Subcutaneous abdominal adipose tissue (tissue), 5 donors: ENCODE measurements at regions not wholly inside any gene's neighbourhood (a gene's known extent, or its start where the extent isn't known, plus 50 kb on each side); places are given as distances from the start of the nearest gene placed in this dataset.
"Not testable (repeated sequence)": the region's sequence is repeated elsewhere in the genome, so short reads cannot be mapped to it uniquely, and the experiment has no call there.

ENCODE experiments used
- H3K27ac ChIP-seq: one replicate; pipeline ENCODE4 v1.7.0; 2013; ENCODE audit warnings: low read depth, mild to moderate bottlenecking, inconsistent platforms, low read length, moderate library complexity
- H3K27me3 ChIP-seq, 5 donors: one replicate each; pipeline ENCODE4 v1.7.0; 2013; ENCODE audit warnings: low read length in 5 of 5, inconsistent platforms in 1 of 5; ENCODE audit not compliant: control insufficient read depth in 5 of 5, insufficient read depth in 4 of 5
- H3K36me3 ChIP-seq, 5 donors: one replicate each; pipeline ENCODE4 v1.7.0; 2013; ENCODE audit warnings: low read length in 5 of 5; ENCODE audit not compliant: control insufficient read depth in 5 of 5, insufficient read depth in 5 of 5
- H3K4me1 ChIP-seq, 5 donors: one replicate each; pipeline ENCODE4 v1.7.0; 2013; ENCODE audit warnings: low read length in 5 of 5, mild to moderate bottlenecking in 3 of 5, moderate library complexity in 1 of 5; ENCODE audit not compliant: control insufficient read depth in 5 of 5, insufficient read depth in 5 of 5
- H3K4me3 ChIP-seq, 5 donors: one replicate each; pipeline ENCODE4 v1.7.0; 2013; ENCODE audit warnings: low read length in 5 of 5, low read depth in 1 of 5
- H3K9ac ChIP-seq, 5 donors: one replicate each; pipeline ENCODE4 v1.7.0; 2013; ENCODE audit warnings: low read length in 5 of 5, mild to moderate bottlenecking in 4 of 5, moderate library complexity in 3 of 5
- H3K9me3 ChIP-seq, 5 donors: one replicate each; pipeline ENCODE4 v1.7.0; 2013; ENCODE audit warnings: low read length in 5 of 5; ENCODE audit not compliant: control insufficient read depth in 5 of 5
- donor health status: healthy.
- donor health status: healthy.
- donor health status: healthy.
- donor health status: healthy.
- donor health status: healthy.

DNA sequence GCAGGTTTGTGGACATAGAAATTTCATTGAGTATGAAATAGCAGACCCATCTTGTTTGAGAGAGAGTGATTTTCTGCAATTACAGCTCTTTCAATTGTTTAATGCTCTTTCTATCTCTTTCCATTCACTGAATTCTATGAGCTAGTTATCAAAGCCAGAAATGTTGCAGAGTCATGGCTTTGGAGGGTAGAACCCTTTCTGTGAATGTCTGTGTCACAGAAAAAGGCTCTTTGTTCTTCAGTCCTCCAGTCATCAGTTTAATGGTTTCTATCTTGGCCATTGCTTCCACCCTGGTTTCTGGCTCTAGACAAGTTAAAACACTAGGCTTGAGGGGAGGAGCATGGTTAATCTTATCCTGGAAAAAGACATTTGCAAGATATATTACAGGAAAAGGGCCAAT, 655.0 kb downstream of the STK39 start:
- Histone ChIP-seq H3K27me3 (no peaks in the 10 kb centered on the region), H3K4me1 (no peaks in the 10 kb centered on the region), H3K4me3 (no peak overlapping the region), H3K27ac (no peak overlapping the region), H3K9me3 (no peaks in the 10 kb centered on the region), H3K36me3 (no peaks in the 10 kb centered on the region), H3K9ac (no peak overlapping the region)

DNA sequence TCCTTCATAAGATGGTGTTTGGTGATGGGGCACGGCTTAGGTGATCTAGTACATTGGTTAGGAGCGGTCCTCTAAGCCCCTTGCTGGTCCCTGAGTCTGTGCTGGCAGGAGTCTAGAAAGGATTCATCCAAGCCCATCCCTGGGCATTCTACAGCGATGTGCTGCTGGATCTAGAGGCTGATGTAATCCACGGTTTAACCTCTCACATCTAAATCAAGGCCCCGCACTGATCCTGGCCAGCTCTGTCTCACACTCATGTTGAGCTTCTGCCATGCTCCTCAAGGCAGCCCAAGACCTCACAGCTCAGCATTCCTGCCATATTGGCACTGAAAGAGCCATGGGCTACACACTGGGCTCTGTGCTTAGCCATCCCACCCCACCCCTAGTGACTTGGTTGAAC, 664.8 kb downstream of the STK39 start:
- no peak overlapping the region for H3K27ac ChIP-seq

GRCh38 chr2:167581961-167582574, 665.3 kb downstream of the STK39 start:
- Histone ChIP-seq H3K27me3 (no peaks in the 10 kb centered on the region), H3K4me1 (peaks cover 0 to 8% (median 0%) of the 10 kb centered on the region in 5 donors), H3K27ac (no peak overlapping the region), H3K4me3 (peak overlapping the region in 2 of 5 donors; percentile 27 to 45), H3K9me3 (no peaks in the 10 kb centered on the region), H3K36me3 (no peaks in the 10 kb centered on the region), H3K9ac (no peak overlapping the region)

More for the DNA sequence above, 664.8 kb downstream of the STK39 start:
- Histone ChIP-seq H3K27me3 (no peaks in the 10 kb centered on the region), H3K36me3 (no peaks in the 10 kb centered on the region), H3K9me3 (no peaks in the 10 kb centered on the region), H3K4me1 (peaks cover 0 to 8% (median 0%) of the 10 kb centered on the region in 5 donors), H3K9ac (no peak overlapping the region), H3K4me3 (no peak overlapping the region)

DNA sequence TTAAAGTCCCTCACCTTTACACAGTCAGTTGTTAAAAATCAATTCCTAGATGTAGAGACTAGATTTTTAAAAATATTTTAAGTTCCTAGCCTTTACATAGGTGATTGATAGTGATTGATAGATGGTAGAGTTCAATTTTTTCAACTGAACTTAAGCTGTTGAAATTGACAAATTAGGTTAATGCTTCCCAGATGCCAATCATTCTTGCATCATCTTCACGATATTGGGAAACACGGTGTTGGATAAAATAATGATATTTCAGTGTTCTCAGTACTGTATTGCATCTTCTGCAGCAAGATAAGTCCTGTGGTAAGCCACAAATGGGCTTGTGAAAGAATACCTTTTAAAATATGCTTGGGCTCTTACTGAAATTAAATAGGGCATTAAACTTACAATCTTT, 667.6 kb downstream of the STK39 start:
- H3K4me1 ChIP-seq, result peaks cover 0 to 8% (median 0%) of the 10 kb centered on the region in 5 donors
- no peak overlapping the region for H3K27ac ChIP-seq
- no peaks in the 10 kb centered on the region for H3K36me3 ChIP-seq
- no peaks in the 10 kb centered on the region for H3K27me3 ChIP-seq
- no peak overlapping the region for H3K4me3 ChIP-seq
- H3K9ac ChIP-seq, result no peak overlapping the region
- no peaks in the 10 kb centered on the region for H3K9me3 ChIP-seq

GRCh38 chr2:167575276-167575675, 672.1 kb downstream of the STK39 start:
- H3K27ac ChIP-seq, result no peak overlapping the region
- no peaks in the 10 kb centered on the region for H3K4me1 ChIP-seq
- H3K4me3 ChIP-seq, result no peak overlapping the region
- no peak overlapping the region for H3K9ac ChIP-seq
- no peaks in the 10 kb centered on the region for H3K36me3 ChIP-seq
- no peaks in the 10 kb centered on the region for H3K27me3 ChIP-seq
- H3K9me3 ChIP-seq, result no peaks in the 10 kb centered on the region

GRCh38 chr2:167572883-167573619, 674.3 kb downstream of the STK39 start:
- no peaks in the 10 kb centered on the region for H3K27me3 ChIP-seq
- no peaks in the 10 kb centered on the region for H3K9me3 ChIP-seq
- no peaks in the 10 kb centered on the region for H3K36me3 ChIP-seq
- H3K4me3 ChIP-seq, result no peak overlapping the region
- H3K27ac ChIP-seq, result no peak overlapping the region
- H3K4me1 ChIP-seq, result no peaks in the 10 kb centered on the region
- H3K9ac ChIP-seq, result no peak overlapping the region

DNA sequence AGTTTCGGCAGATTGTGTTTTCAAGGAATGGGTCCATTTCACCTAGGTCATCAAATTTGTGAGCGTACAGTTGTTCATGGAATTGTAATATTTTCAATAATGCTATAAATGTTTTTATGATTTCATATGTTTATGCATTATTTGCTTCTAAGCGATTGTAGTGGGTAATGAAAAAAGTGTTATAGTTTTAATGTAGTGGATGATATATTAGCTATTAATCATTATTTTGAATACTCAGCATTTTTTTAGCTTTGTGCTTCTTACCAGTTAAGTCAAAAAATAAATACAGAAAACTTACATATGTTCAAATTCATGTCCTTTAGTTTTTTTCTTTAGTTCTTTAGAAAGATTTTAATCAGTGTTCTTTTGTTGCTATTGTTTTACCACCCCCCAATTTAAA, 677.0 kb downstream of the STK39 start:
- no peaks in the 10 kb centered on the region for H3K36me3 ChIP-seq
- peaks cover 0 to 3% (median 0%) of the 10 kb centered on the region in 5 donors for H3K9me3 ChIP-seq
- H3K9ac ChIP-seq, result no peak overlapping the region
- no peak overlapping the region for H3K27ac ChIP-seq
- no peak overlapping the region for H3K4me3 ChIP-seq
- H3K27me3 ChIP-seq, result no peaks in the 10 kb centered on the region
- H3K4me1 ChIP-seq, result no peaks in the 10 kb centered on the region

DNA sequence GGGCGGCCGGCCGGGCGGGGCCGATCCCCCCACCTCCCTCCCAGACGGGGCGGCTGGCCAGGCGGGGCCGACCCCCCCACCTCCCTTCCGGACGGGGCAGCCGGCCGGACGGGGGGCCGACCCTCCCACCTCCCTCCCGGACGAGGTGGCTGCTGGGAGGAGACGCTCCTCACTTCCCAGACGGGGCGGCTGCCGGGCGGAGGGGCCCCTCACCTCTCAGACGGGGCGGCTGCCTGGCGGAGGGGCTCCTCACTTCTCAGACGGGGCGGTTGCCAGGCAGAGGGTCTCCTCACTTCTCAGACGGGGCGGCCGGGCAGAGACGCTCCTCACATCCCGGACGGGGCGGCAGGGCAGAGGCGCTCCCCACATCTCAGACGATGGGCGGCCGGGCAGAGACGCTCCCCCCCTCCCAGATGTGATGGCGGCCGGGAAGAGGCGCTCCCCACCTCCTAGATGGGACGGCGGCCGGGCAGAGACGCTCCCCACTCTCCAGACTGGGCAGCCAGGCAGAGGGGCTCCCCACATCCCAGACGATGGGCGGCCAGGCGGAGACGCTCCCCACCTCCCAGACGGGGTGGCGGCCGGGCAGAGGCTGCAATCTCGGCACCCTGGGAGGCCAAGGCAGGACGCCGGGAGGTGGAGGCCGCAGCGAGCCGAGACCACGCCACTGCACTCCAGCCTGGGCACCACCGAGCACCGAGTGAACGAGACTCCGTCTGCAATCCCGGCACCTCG, 675.8 kb downstream of the XIRP2 start:
- not testable (repeated sequence) for H3K36me3 ChIP-seq, H3K4me1 ChIP-seq, H3K27ac ChIP-seq, H3K9me3 ChIP-seq, H3K27me3 ChIP-seq, H3K4me3 ChIP-seq, H3K9ac ChIP-seq

DNA sequence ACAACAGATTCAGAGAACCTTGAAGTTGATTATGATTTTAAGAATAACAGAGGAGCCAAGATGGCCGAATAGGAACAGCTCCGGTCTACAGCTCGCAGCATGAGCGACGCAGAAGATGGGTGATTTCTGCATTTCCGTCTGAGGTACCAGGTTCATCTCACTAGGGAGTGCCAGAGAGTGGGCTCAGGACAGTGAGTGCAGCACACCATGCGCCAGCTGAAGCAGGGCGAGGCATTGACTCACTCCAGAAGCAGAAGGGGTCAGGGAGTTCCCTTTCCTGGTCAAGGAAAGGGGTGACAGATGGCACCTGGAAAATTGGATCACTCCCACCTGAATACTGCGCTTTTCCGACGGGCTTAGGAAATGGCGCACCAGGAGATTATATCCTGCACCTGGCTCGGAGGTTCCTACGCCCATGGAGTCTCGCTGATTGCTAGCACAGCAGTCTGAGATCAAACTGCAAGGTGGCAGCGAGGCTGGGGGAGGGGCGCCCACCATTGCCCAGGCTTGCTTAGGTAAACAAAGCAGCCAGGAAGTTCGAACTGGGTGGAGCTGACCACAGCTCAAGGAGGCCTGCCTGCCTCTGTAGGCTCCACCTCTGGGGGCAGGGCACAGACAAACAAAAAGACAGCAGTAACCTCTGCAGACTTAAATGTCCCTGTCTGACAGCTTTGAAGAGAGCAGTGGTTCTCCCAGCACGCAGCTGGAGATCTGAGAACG, 670.2 kb downstream of the XIRP2 start:
- H3K9me3 ChIP-seq, H3K27ac ChIP-seq, H3K36me3 ChIP-seq, H3K9ac ChIP-seq, H3K4me3 ChIP-seq, H3K27me3 ChIP-seq, H3K4me1 ChIP-seq: not testable (repeated sequence)
